GM21786 (cell line): ENCODE measurements at regions not wholly inside any gene's neighbourhood (a gene's known extent, or its start where the extent isn't known, plus 50 kb on each side); places are given as distances from the start of the nearest gene placed in this dataset.

Source experiments
- ATAC-seq: cut with Tn5 transposase; IDR thresholded peaks from one replicate; pipeline ENCODE4 v1.9.1; 2021; ENCODE audit not compliant: unreplicated experiment

DNA sequence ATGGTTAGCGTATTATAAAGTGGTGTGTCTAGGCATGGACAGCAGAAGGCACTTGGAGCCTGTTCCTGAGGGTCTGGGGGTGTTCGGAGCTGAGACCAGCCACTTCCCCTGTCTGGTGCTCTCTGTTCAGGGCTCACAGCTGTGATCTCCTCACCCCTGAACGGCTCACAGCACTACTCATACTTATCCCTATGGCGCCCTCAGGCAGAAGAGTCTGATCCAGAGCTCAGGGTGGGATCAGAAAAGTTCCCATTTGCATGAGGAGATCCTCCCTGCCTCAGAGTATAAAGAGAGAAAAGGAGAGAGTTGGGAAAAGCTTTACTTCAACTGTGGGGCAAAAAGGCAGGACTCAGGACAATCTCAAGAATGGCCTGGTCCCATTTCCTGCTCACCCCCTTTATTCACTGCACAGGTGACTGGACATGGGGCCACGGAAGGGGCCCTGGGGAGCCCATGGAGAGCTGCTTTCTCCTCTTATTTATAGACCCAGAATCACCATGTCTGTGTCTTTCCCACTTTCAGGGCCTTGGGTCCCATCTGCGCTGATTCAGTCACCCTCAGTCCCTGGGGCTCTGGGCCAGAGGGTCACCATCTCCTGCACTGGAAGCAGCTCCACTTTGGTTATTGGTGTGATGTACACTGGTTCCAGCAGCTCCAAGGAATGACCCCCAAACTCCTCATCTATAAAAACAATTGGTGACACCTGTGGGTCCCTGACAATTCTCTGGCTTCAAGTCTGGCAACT is 97.0 kb upstream of the TOP3B start:
- ATAC-seq = no peak

DNA sequence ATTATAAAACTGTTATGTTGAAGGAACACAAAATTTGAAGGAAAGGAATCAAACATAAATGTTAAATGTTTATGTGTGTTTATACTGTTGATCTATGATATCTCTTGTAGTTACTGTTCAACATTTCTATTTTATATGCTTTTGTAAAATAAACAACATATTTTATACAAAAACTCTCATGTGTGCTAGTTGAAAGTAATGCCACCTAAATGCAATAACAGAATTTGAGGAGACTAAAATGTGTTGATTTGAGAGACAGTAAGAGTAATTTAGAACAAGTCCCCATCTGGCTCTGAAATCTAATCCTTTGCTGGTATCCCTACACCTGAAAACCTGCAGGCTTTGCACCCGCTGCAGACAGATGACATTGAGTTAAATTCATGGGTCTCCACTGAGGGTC is 95.7 kb upstream of the TOP3B start:
- ATAC-seq = no peak

DNA sequence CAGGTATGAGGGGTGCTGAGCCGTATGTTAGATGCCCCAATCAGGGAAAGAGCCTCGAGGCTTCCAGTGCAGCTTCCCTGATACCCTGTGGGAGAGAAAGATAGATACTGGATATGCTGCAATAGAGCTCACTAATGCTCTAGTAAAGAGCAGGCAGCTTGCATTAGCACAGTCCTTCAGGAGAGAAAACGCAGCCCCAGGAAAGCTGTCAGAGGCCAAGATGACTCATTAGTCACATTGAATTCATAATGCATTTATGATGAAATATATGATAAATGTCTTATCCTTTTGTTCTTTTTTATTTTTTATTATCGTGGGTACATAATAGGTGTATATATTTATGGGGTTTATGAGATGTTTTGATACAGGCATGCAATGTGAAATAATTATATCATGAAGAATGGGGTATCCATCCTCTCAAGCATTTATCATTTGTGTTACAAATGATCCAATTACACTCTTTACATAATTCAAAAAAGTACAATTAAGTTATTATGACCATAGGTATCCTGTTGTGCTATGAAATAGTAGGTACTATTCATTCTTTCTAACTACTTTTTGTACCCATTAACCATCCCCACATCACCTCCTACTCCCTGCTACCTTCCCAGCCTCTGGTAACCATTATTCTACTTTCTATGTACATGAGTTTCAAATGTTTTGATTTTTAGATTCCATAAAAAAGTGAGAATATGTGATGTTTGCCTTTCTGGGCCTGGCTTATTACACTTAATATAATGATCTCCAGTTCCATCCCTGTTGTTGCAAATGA is 94.5 kb upstream of the TOP3B start:
- ATAC-seq = no peak

DNA sequence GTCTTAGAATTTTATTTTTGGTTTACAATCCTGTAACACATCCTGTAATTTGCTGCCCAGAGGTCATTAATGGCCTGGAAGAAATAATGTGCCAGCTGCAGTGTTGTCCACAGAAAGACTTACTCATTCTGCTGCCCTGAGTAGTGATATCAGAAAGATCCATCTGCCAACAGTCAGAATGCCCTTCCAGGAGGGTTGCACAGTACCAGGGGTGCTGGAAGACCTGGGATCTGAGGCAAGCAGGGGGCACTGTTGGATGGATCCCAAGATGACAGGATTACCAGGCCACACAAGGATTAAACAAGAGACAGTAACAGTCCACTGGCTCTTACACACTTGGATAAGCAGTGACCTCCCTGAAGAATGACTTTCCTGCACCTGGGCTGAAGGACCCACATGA is 93.8 kb upstream of the TOP3B start:
- ATAC-seq = no peak

DNA sequence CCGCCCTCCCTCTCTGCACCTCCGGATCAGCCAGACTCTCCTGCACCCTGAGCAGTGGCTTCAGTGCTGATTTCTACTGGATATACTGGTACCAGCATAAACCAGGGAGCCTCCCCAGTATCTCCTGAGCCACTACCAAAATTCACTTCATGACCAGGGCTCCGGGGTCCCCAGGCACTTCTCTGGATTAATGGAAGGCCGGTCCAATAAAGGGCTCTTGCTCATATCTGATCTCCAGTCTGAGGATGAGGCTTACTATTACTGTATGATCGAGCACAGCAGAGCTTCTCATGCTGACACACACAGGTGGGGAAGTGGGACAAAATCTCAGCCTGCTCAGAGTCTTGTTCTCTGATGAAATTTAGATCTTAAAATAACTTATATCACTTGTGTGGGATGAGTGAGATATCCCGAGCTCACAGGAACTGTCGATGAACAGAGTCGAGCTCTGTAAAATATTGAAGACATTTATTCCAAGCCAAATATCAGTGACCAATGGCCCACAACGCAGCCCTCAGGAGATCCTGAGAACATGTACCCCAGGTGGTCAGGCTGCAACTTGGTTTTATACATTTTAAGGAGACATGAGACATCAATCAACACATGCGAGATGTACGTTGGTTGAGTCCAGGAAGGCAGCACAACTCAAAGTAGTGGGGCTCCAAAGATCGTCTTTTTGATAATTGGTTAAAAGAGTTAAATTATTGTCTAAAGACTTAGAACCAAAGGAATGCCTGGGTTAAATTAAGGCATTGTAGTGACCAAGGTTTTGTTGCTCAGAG is 93.0 kb upstream of the TOP3B start:
- no peak for ATAC-seq

DNA sequence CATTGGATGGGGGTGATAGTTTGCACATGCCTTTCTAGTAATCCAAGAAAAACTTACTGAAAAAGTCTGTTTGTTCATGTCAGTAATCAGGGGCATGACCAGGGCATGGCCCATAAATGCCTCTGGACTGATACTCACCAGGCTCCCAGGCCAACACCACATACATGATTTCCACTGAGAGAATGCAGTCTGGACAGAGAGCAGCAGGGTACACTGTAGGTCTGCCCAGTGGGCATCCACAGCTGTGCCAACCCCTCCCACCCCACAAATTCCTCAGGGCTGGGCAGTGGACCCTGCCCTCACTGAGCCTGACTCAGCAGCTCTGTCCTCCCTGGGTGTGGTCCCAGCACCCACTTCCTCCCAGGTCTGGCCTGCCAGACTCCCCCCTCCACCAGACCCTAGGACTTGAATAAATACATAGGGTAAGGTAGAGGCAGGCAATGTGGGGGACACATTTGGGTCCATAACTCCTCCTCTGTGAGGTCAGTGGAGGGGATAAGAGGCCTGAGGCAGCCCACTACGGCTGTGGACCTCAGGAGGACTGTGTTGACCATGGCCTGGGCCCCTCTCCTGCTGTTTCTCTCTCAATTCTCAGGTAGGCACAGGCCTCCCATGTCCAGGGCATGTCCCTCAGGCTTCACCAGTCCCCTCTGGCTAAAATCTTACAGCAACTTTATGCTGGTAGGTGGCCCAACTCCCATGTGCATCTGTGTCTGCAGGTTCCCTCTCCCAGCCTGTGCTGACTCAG is 92.2 kb upstream of the TOP3B start:
- no peak for ATAC-seq

DNA sequence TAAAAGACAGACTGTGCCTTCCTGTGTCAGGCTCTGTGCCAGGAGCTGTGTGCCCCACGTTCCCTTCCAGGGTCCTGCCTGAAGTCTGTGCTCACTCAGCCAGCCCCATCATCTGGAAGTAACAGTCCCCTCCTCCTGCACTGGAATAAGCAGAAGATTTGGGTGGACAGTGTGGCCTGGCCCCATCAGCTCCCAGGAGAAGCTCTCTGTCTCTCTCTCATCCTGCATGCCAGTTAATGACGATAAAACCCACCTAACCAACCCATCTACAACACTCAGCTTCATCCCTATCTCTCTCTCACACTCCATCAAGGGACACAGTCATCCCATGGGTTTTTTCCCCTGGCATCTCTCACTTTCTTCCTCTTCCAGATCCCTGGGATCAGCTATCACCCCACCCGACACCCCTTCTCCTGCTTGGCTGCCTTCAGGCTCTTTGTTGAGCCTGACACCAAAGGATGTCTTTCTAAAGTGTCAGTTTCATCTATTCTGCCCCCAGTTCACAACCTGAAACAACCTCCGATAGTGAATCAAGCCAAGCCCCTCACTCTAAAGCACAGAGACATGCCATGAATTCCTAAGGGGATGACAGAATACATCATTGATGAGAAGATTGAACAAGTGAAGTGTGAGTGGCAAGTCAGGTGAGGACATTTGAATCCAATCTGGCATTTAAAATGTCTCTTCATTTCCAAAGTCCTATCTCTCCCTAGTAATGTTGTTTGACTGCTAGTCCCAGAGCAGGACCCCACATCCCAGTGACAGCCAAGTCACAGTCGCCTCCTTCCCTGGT is 91.4 kb upstream of the TOP3B start:
- no peak for ATAC-seq

DNA sequence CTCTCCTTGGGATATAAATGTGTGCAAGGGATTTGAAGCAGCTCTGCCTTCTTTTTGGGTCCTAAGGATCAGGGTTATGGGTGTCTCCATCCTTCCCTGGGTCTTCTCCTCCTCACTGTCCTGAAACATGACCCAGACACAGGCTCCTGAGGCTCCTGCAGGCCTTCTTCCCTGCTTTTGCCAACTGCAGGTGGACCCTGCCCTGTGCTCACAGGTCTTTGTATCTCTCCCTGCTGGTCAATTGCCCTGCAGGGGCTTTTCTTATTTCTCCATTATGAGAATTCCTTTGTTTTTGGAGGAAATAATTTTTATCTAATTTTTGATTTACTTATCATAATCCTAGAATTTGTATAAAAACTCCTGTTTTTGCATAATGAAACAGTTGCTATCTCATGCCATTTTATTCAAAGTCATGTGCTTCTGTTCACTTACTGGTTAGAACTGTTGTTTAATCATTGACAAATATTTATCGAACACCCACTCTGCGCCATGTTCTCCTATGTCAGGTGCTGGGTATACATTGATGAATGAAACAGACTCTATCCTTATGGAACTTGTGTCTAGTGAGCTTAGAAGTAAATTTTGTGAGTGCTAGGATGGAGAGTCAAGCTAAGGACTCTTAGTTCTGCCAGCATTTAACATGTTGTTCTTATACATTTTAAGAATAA is 89.7 kb upstream of the TOP3B start:
- no peak for ATAC-seq

DNA sequence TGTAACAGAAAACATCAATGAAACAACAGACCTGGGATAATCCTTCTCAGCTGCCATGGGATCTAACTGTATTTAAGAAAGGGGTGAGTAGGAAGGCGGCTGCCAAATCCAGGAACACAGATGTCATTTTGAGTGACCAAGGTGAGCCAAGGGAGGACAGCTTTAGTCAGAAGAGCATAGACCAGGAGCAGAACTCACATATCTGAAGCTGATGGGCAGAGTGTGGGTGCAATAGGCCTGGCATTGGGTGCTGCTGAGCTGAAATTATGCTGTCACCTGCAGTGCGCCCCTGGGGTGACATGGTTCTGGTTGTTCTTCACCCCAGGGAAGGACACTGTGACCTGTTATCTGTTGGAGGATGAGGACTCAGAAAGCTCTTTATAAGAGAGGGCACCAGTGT is 88.9 kb upstream of the TOP3B start:
- ATAC-seq = no peak

DNA sequence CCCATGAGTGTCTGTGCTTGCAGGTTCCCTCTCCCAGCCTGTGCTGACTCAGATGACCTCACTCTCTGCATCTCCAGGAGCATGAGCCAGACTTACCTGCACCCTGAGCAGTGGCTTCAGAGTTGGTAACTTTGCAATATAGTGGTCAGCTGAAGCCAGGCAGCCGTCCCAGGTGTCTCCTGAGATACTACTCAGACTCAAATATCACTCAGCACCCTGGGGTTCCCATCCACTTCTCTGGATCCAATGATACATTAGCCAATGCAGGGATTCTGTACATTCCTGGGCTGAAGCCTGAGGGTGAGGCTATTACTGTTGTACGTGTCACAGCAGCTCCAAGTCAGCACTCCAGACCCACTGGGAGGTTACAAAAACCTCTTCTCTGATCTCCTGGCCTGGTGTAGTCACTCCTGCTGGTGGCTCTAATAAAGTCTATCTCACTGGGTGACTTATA is 87.8 kb upstream of the TOP3B start:
- ATAC-seq = no peak

DNA sequence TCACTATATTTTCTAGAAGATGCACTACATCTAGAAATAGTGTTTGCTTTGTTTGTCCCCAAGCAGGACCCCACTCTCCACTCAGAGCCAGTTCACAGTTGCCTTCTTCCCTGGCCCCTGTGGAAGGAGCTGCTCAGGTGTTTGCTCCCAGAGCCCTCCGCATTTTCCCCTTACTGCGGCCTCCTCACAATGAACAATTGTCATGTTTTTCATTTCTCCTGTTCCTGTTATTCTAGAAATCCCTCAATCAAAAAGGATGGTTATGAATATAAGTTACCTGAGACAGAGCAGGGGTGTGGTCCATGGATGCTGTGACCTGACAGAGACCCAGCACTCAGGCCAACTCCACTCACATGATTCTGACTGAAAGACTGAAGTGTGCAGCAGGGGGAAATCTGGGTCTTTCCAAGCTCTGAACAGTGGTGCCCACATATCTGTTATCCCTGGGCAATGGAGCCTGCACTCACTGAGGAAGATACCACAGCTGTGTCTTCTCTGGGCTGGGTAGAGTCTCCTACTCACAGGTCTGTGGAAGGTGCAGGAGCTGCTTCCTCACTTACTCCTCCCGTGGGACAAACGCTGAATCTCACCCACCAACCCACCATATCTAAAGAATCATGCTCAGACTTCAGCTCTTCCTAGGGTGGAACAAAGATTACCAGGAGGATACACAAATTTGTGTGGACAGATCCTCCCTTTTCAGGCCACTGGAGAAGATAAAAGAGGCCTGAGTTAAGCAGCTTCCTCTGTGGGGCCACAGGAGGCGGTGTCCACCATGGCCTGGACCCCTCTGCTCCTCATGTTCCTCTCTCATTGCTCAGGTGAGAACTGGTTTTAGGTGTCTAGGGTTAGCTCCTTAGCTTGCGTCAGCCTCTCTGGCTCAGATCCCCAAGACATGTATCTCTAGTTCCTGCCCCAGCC is 87.1 kb upstream of the TOP3B start:
- ATAC-seq = no peak

DNA sequence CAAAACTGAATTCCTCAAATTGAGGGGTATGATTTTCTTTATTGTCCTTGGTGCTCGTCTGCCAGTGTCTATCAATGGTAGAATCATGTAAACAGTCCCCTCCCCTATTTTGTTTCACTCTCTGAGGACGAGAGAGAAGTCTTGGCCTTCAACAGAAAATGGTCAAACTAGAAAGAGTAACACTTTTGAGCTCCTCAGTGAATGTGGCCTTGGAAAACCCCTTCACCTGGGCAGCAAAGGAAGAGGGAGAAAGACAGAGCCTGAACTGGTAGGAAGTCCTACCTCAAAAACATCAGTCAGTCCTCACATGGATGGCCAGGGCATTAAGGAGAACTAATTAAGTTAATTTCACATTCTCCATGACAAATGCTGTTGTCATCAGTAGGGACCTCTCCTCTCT is 86.1 kb upstream of the TOP3B start:
- no peak for ATAC-seq

DNA sequence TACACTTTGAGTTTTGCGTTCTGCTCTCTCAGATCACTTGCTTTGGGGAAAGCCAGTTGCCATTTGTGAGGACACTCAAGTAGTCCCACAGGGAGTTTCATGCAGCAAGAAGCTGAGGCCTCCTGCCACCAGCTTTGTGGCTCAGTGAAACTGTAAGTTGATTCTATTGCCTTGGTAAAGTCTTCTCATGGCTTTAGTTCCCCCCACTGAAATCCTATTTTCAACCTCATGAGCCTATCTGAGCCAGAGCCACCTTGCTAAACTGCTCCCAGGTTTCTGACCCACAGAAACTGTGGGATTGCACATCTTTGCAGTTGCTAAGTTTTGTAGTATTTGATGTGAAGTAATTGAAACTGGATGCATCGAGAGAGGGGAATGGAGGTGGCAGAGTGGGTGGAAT is 85.4 kb upstream of the TOP3B start:
- ATAC-seq = no peak

DNA sequence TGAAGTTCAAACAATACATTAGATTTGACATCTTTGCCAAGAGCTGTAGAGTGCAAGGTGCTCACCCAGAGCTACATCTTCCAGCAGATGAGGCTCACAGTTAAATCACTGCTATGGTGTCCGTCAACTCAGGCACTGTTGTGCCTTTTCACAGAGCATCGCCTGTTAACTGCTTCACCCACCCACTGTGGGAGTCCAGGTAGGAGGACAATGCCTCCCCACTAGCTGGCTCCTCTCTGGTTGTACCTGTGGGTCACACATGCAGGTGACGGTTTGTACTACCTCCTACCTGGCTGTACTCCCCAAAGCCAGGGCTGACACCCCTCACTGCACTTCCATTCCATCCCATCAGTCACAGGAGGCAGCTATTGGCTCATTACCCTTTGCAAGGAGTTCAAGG is 84.6 kb upstream of the TOP3B start:
- ATAC-seq = no peak

DNA sequence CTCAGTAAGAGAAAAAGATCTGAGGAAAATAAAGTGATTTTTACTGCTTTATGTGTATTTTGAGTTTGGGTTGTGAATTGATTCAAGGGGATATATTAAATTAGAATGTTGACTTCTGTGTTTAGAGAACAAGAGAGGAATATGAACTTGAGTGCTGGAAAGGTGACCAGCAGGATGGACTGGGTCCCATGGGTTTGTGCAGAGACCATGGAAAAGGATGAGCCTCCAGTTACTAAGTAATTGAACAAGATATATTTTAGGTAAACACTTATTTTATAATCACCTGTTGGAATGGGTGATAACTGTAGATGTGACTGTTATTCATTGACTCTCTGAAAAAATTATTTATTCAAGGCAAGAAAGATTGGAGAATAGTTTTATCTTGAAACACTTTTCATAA is 82.0 kb upstream of the TOP3B start:
- no peak for ATAC-seq

DNA sequence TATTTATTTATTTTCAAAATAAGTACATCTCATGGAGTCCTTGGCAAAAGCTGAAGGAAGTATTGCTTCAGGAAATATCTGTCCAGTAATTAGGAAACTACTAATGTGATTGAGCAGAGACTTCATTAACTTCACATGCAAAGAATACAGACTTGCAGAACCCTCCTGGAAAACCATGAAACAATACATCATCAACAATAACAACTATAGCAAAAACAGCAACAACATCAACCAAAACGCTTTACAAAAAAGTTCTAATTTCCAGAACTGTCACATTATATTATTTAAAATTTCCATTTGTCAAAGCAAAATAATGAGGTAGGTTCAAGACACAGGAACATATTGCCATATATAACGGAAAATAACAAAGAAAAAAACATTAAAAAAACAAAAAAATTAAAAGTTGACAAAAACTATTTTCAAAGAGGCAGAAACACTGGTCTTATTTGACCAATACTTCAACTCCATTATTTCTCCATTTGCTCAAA is 79.8 kb upstream of the TOP3B start:
- ATAC-seq = no peak

DNA sequence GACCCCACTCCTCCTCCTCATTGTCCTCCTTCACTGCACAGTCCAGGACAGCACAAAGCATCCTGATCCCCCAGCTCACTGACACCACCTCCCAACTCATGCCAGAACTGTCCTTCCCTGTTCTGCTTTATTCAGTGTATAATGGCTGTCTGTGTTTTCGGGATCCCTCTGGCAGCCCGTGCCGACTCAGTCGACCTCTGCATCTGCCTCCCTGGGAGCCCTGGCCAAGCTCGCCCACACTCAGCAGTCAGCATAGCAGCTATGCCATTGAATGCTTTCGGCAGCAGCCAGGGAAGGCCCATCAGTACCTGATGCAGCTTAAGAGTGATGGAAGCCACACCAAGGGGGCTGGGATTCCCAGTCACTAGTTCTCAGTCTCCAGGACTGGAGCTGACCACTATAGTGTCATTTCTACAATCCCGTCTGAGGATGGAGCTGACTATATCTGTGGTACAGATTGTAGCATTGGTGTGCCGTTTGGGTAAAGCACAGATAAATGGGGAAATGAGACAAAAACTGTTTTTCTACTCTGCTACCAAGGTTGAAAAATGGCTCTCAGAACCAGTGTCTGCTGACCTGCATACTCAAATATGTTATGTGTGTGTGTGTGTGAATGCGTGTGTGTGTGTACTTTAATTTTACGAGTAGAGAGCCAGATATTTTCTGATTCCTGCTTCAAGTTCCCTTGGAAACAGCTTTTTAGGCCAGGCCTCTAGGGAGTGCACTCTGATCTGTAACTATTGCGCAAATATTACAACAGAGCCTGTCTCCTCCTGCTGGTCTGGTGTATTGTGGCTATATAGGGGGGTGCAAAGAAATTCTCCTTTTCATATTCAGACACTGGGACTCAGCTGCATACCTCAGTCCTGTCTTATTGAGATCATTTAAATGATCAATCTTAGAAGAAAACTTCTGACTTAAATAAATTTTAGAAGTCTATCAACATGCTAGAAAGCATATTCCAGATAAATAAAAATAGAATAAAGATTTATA is 78.8 kb upstream of the TOP3B start:
- ATAC-seq = no peak
